HL-60 (cell line): ENCODE measurements at regions not wholly inside any gene's neighbourhood (a gene's known extent, or its start where the extent isn't known, plus 50 kb on each side); places are given as distances from the start of the nearest gene placed in this dataset.

Experiments
- CTCF ChIP-seq: IDR thresholded peaks from one replicate; pipeline ENCODE4 v1.5.1; 2011; ENCODE audit warnings: low read length, control low read depth, inconsistent platforms; ENCODE audit not compliant: insufficient read depth
- POLR2AphosphoS5 ChIP-seq: IDR thresholded peaks from 2 replicates; pipeline ENCODE4 v1.6.1; 2012; ENCODE audit warnings: low read depth

DNA sequence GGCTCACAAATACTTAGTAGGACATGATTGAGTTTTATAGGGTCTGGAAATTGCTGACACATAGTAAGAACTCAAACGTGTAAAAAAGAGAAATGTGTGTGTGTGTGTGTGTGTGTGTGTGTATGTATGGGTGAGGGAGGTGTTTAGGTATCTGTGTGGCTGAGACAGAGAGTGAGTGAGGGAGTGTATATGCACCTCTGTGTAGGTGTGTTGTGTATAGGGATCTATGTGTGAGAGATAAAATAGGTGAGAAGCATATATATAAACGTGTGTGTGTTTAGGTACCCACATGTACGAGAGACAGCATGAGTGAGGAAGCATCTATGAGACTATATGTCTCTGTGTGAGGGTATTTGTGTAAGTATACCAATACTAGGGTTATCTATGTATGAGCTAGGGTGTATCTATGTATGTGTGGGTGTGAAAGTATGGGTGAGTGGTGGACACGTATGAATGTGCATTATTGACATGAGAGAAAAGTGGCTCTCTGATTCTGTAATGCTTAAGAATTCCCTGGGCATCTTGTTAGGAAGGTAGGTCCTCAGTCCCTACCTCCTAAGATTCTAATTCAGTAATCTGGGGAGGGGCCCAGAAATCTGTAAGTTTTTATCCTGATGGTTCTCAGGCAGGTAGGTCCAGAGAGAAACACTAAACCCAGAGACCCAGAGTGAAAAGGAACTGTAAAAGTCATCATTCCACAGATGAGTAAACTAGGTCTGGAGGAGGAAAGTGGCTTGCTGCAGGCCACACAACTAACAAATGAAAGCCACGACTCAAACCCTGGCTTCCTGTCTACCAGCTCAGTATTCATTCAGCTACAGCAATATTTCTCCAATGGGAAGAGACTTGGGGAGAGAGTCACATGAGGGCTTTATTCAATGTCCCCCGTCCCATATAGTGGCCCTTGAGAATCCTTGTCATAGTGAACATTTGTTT lies 237.0 kb downstream of the IDS start:
- no peak for TF ChIP-seq CTCF
- TF ChIP-seq POLR2AphosphoS5, result no peak
